HCT116 (cell line): ENCODE measurements at regions not wholly inside any gene's neighbourhood (a gene's known extent, or its start where the extent isn't known, plus 50 kb on each side); places are given as distances from the start of the nearest gene placed in this dataset.

ENCODE experiments used
- ATAC-seq: fragments of 200-7000 bp; cut with Tn5 transposase; 2 replicates; pipeline ENCODE4 v1.9.1; 2020; ENCODE audit warnings: mild to moderate bottlenecking, moderate library complexity
- BruUV-seq: library from RNA; stranded (reverse); fragments of 400-500 nt; replicated peaks from 2 replicates; lab custom pipeline; 2021; lab: Mats Ljungman, UMichigan
- CTCF ChIA-PET: fragments of 300-600 bp; sonication (Branson Sonifier 250); formaldehyde crosslinking; loops from one replicate; lab custom pipeline; 2021; ENCODE audit warnings: antibody characterized with exemption; lab: Charles Lee
- POLR2A ChIA-PET: fragments of 300-600, 350-600 bp; sonication (Branson Sonifier 250); formaldehyde crosslinking; loops from one replicate; lab custom pipeline; 2021; ENCODE audit warnings: antibody characterized with exemption; lab: Charles Lee
- RAD21 ChIA-PET, 2 experiments: fragments of 300-600 bp; sonication (Branson Sonifier 250); formaldehyde crosslinking; loops; one replicate each; lab custom pipeline; 2023; ENCODE audit warnings: low total read pairs in 2 of 2; ENCODE audit not compliant: uncharacterized antibody in 2 of 2, unreplicated experiment in 2 of 2, low non-redundant PET in 1 of 2; lab: Charles Lee
- DNase-seq: peaks from one replicate; pipeline ENCODE4 v3.0.0-alpha.2; 2010; ENCODE audit warnings: low read depth, low spot score
- H2AFZ ChIP-seq: fragments of 200-600 bp; shearing (Covaris generic), sonication (generic); 2 replicates; pipeline ENCODE4 v1.6.1; 2017; ENCODE audit warnings: low read depth, mixed run types, mixed read lengths, antibody characterized with exemption, low read length; ENCODE audit not compliant: poor library complexity, severe bottlenecking
- H3K27ac ChIP-seq: 2 replicates; pipeline ENCODE4 v1.5.1; 2012; ENCODE audit warnings: low read depth, low read length
- H3K27me3 ChIP-seq: fragments of 200-600 bp; sonication (generic); 2 replicates; pipeline ENCODE4 v1.6.1; 2016; ENCODE audit warnings: mixed run types, low read length, mixed read lengths; ENCODE audit not compliant: insufficient read depth
- H3K36me3 ChIP-seq, 2 experiments: fragments of 200-500 bp in 1 of 2; fragments of 200-600 bp in 1 of 2; sonication (Bioruptor generic) in 1 of 2; sonication (generic) in 1 of 2; 2 replicates each; pipeline versions ENCODE4 v1.5.1 to v1.6.1; 2014 to 2016; ENCODE audit warnings: low read length in 2 of 2, inconsistent platforms in 1 of 2, mixed read lengths in 1 of 2, mixed run types in 1 of 2; ENCODE audit not compliant: insufficient read depth in 2 of 2, control insufficient read depth in 1 of 2
- H3K4me1 ChIP-seq, 2 experiments: fragments of 200-600 bp in 1 of 2; sonication (generic) in 1 of 2; 2 replicates each; pipeline versions ENCODE4 v1.5.1 to v1.6.1; 2012 to 2017; ENCODE audit warnings: low read length in 2 of 2, inconsistent platforms in 1 of 2, mild to moderate bottlenecking in 1 of 2, mixed read lengths in 1 of 2, mixed run types in 1 of 2, moderate library complexity in 1 of 2; ENCODE audit not compliant: insufficient read depth in 2 of 2, control insufficient read depth in 1 of 2
- H3K4me2 ChIP-seq: fragments of 200-600 bp; sonication (generic); 2 replicates; pipeline ENCODE4 v1.6.1; 2017; ENCODE audit warnings: mixed run types, low read length, mixed read lengths
- H3K4me3 ChIP-seq, 2 experiments: fragments of 200-600 bp in 1 of 2; sonication (generic) in 1 of 2; replicated peaks in 1 of 2; 2 replicates each; pipeline ENCODE4 v1.5.1; 2011 to 2016; ENCODE audit warnings: low read length in 2 of 2, control low read depth in 1 of 2, low read depth in 1 of 2, mild to moderate bottlenecking in 1 of 2, mixed read lengths in 1 of 2, mixed run types in 1 of 2
- H3K79me2 ChIP-seq: fragments of 200-600 bp; sonication (generic); 2 replicates; pipeline ENCODE4 v1.6.1; 2017; ENCODE audit warnings: mild to moderate bottlenecking, mixed run types, low read length, moderate library complexity, mixed read lengths; ENCODE audit not compliant: insufficient read depth
- H3K9ac ChIP-seq: fragments of 200-600 bp; sonication (generic); 2 replicates; pipeline ENCODE4 v1.6.1; 2016; ENCODE audit warnings: low read length, mixed read lengths
- H3K9me2 ChIP-seq: fragments of 200-600 bp; sonication (generic), shearing (Covaris generic); 2 replicates; pipeline ENCODE4 v1.6.1; 2017; ENCODE audit warnings: mixed run types, mild to moderate bottlenecking, moderate library complexity; ENCODE audit not compliant: insufficient read depth
- H3K9me3 ChIP-seq, 2 experiments: fragments of 200-500 bp in 1 of 2; fragments of 200-600 bp in 1 of 2; sonication (Bioruptor generic) in 1 of 2; sonication (generic) in 1 of 2; 2 replicates each; pipeline ENCODE4 v1.6.1; 2014 to 2017; ENCODE audit warnings: low read length in 2 of 2, mixed read lengths in 2 of 2, inconsistent platforms in 1 of 2, low read depth in 1 of 2, mild to moderate bottlenecking in 1 of 2, mixed run types in 1 of 2, moderate library complexity in 1 of 2; ENCODE audit not compliant: control insufficient read depth in 1 of 2, insufficient read depth in 1 of 2
- H4K20me1 ChIP-seq: fragments of 200-600 bp; sonication (generic), shearing (Covaris generic); 2 replicates; pipeline ENCODE4 v1.6.1; 2017; ENCODE audit warnings: mixed run types, mild to moderate bottlenecking, moderate library complexity; ENCODE audit not compliant: insufficient read depth
- CBX3 ChIP-seq: IDR thresholded peaks from 2 replicates; pipeline ENCODE4 v1.6.1; 2012; ENCODE audit warnings: low read depth
- EZH2 ChIP-seq: fragments of 200-600 bp; sonication (generic); IDR thresholded peaks from 2 replicates; pipeline ENCODE4 v1.6.1; 2017; ENCODE audit warnings: antibody characterized with exemption, mixed run types
- EZH2phosphoT487 ChIP-seq: fragments of 200-600 bp; IDR thresholded peaks from 2 replicates; pipeline ENCODE4 v1.6.1; 2018; ENCODE audit warnings: antibody characterized with exemption, borderline replicate concordance
- JUND ChIP-seq: IDR thresholded peaks from 2 replicates; pipeline ENCODE4 v1.6.1; 2012
- MAX ChIP-seq: IDR thresholded peaks from 2 replicates; pipeline ENCODE4 v1.6.1; 2012
- POLR2A ChIP-seq: IDR thresholded peaks from 2 replicates; pipeline ENCODE4 v1.7.0; 2011; ENCODE audit warnings: borderline replicate concordance; ENCODE audit not compliant: insufficient read depth, insufficient read length; ENCODE audit errors: extremely low read depth
- POLR2AphosphoS5 ChIP-seq: IDR thresholded peaks from 2 replicates; pipeline ENCODE4 v1.6.1; 2011; ENCODE audit warnings: mild to moderate bottlenecking, low read depth, low read length, moderate library complexity
- SP1 ChIP-seq: IDR thresholded peaks from 2 replicates; pipeline ENCODE4 v1.6.1; 2012; ENCODE audit warnings: low read depth
- TCF7L2 ChIP-seq: IDR thresholded peaks from 2 replicates; pipeline ENCODE4 v1.7.0; 2011; ENCODE audit warnings: borderline replicate concordance, inconsistent platforms; ENCODE audit not compliant: insufficient read depth, insufficient read length; ENCODE audit errors: extremely low read depth
- YY1 ChIP-seq: IDR thresholded peaks from 2 replicates; pipeline ENCODE4 v1.6.1; 2011; ENCODE audit warnings: low read length, low read depth, moderate library complexity, mild to moderate bottlenecking; ENCODE audit not compliant: insufficient replicate concordance; ENCODE audit errors: extremely low read depth
- ZBTB33 ChIP-seq: IDR thresholded peaks from 2 replicates; pipeline ENCODE4 v1.6.1; 2011; ENCODE audit warnings: mild to moderate bottlenecking, low read length, moderate library complexity; ENCODE audit not compliant: insufficient replicate concordance; ENCODE audit errors: extremely low read depth
- ZNF274 ChIP-seq: fragments of 200-500 bp; sonication (Bioruptor generic); IDR thresholded peaks from 2 replicates; pipeline ENCODE4 v1.6.1; 2014; ENCODE audit warnings: mild to moderate bottlenecking, low read depth, low read length, inconsistent platforms
- intact Hi-C: fragments of 100-400 bp; cut with micrococcal nuclease; formaldehyde crosslinking; loops from 2 replicates; pipeline ENCODE4 v1.10.0; 2022

- H2AFZ ChIP-seq: no peak overlapping the region
- no peaks in the 10 kb centered on the region for H3K79me2 ChIP-seq
- H3K4me3 ChIP-seq: no peak overlapping the region
- no peaks in the 10 kb centered on the region for H3K4me1 ChIP-seq
- ChIA-PET CTCF (no interaction called here), RAD21 (no interaction called here), POLR2A (no interaction called here)
- H3K9me3 ChIP-seq: no peaks in the 10 kb centered on the region
- H3K9ac ChIP-seq: no peak overlapping the region
- no peaks in the 10 kb centered on the region for H3K36me3 ChIP-seq
- no TSS peak for BruUV-seq
- no peaks in the 10 kb centered on the region for H3K27me3 ChIP-seq
- H3K4me2 ChIP-seq: no peak overlapping the region
- H3K9me2 ChIP-seq: no peaks in the 10 kb centered on the region
- ATAC-seq (no peak), DNase-seq (no peak)
- no peaks in the 10 kb centered on the region for H4K20me1 ChIP-seq
- intact Hi-C loops: no loop called here
- no peak overlapping the region for H3K27ac ChIP-seq
- TF ChIP-seq POLR2A (no peak), POLR2AphosphoS5 (no peak), YY1 (no peak), JUND (no peak), TCF7L2 (no peak), CBX3 (no peak), SP1 (no peak), MAX (no peak), EZH2 (no peak), ZNF274 (no peak), EZH2phosphoT487 (no peak), ZBTB33 (no peak)
These were observed 106.6 kb upstream of the TNRC6C start for GRCh38 chr17:77851921-77852320.
